ENCODE measurements at regions not wholly inside any gene's neighbourhood (a gene's known extent, or its start where the extent isn't known, plus 50 kb on each side); places are given as distances from the start of the nearest gene placed in this dataset.

DNA sequence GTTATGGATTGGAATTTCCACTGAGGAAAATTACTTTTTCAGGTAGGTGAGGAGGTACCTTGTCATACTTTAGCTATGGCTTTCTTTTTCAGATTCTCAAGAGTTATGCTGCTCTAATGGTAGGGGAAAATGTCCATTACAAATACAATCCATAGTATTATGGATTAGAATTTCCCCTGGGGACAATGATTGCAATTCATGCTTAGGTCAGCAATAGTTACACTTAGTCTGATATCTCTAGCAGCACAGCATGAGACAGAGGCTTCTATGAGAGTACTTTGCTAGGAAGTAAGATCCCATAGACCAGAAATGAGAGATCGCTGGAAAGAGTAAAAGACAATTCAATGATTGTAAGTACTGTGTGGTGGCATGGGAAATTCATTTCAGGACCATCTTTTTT lies 949.5 kb upstream of the CDH8 start:
- Histone ChIP-seq H3K9me3 (ENCODE audit: low read length) (no peaks in the 10 kb centered on the region), H3K79me2 (replicated peaks; ENCODE audit: insufficient read depth, low read length) (no peaks in the 10 kb centered on the region), H3K36me3 (ENCODE audit: insufficient read depth, low read length) (no peaks in the 10 kb centered on the region), H3K4me2 (ENCODE audit: low read length) (no peak overlapping the region), H3F3A (ENCODE audit: insufficient read depth, low read length, poor library complexity, severe bottlenecking) (no peaks in the 10 kb centered on the region), H3K9me2 (ENCODE audit: insufficient read depth, low read length) (no peaks in the 10 kb centered on the region), H4K20me1 (ENCODE audit: insufficient read depth) (no peaks in the 10 kb centered on the region), H3K9ac (ENCODE audit: low read length) (no peak overlapping the region), H3K4me3 (ENCODE audit: low read length) (no peak overlapping the region), H3K27me3 (ENCODE audit: insufficient read depth, low read depth, low read length) (no peaks in the 10 kb centered on the region), H2AFZ (ENCODE audit: low read depth, low read length) (no peak overlapping the region), H3K27ac (ENCODE audit: low read length) (no peak overlapping the region)
- TF ChIP-seq MXI1 (conservative IDR thresholded peaks at IDR 0.05; ENCODE audit: poor library complexity, severe bottlenecking), result no peak
- TF ChIP-seq, protein P1, sequence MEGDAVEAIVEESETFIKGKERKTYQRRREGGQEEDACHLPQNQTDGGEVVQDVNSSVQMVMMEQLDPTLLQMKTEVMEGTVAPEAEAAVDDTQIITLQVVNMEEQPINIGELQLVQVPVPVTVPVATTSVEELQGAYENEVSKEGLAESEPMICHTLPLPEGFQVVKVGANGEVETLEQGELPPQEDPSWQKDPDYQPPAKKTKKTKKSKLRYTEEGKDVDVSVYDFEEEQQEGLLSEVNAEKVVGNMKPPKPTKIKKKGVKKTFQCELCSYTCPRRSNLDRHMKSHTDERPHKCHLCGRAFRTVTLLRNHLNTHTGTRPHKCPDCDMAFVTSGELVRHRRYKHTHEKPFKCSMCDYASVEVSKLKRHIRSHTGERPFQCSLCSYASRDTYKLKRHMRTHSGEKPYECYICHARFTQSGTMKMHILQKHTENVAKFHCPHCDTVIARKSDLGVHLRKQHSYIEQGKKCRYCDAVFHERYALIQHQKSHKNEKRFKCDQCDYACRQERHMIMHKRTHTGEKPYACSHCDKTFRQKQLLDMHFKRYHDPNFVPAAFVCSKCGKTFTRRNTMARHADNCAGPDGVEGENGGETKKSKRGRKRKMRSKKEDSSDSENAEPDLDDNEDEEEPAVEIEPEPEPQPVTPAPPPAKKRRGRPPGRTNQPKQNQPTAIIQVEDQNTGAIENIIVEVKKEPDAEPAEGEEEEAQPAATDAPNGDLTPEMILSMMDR (IDR thresholded peaks at IDR 0.05; ENCODE audit: poor library complexity, severe bottlenecking), result no peak
- no peak for TF ChIP-seq EP300 (conservative IDR thresholded peaks at IDR 0.05; ENCODE audit: poor library complexity, severe bottlenecking)
- TF ChIP-seq SMC3 (conservative IDR thresholded peaks at IDR 0.05; ENCODE audit: poor library complexity), result no peak
- TF ChIP-seq, protein P2, sequence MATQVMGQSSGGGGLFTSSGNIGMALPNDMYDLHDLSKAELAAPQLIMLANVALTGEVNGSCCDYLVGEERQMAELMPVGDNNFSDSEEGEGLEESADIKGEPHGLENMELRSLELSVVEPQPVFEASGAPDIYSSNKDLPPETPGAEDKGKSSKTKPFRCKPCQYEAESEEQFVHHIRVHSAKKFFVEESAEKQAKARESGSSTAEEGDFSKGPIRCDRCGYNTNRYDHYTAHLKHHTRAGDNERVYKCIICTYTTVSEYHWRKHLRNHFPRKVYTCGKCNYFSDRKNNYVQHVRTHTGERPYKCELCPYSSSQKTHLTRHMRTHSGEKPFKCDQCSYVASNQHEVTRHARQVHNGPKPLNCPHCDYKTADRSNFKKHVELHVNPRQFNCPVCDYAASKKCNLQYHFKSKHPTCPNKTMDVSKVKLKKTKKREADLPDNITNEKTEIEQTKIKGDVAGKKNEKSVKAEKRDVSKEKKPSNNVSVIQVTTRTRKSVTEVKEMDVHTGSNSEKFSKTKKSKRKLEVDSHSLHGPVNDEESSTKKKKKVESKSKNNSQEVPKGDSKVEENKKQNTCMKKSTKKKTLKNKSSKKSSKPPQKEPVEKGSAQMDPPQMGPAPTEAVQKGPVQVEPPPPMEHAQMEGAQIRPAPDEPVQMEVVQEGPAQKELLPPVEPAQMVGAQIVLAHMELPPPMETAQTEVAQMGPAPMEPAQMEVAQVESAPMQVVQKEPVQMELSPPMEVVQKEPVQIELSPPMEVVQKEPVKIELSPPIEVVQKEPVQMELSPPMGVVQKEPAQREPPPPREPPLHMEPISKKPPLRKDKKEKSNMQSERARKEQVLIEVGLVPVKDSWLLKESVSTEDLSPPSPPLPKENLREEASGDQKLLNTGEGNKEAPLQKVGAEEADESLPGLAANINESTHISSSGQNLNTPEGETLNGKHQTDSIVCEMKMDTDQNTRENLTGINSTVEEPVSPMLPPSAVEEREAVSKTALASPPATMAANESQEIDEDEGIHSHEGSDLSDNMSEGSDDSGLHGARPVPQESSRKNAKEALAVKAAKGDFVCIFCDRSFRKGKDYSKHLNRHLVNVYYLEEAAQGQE (IDR thresholded peaks at IDR 0.05; ENCODE audit: borderline replicate concordance), result no peak
- TF ChIP-seq RAD21 (conservative IDR thresholded peaks at IDR 0.05), result no peak
- TF ChIP-seq EZH2 (IDR thresholded peaks at IDR 0.05; ENCODE audit: borderline replicate concordance, insufficient read depth, low read length, poor library complexity, severe bottlenecking), result no peak
- no peak for TF ChIP-seq POLR2AphosphoS5 (IDR thresholded peaks at IDR 0.05)
- TF ChIP-seq TAF1 (IDR thresholded peaks at IDR 0.05; ENCODE audit: low read depth), result no peak

DNA sequence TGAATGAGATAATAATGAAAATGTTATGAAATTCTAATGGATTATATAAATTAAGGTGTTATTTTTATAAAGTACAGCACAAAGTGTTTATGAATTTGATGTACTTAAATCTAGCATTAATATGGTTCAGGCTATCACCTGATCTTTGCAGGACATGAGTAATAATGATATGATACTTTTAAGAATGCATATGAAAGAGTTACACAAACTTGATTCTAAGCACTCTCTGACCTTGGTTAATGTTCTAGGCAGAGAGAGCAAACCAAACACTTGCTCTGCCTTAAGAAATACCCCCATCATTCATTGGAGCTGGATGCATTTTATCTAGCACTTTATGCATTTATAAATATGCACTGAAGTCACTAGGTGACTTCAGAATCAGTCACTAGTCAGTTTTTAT lies 942.2 kb upstream of the CDH8 start:
- Histone ChIP-seq H3K9me2 (ENCODE audit: insufficient read depth, low read length) (no peaks in the 10 kb centered on the region), H3K9me3 (ENCODE audit: low read length) (no peaks in the 10 kb centered on the region), H4K20me1 (ENCODE audit: insufficient read depth) (no peaks in the 10 kb centered on the region), H3K27ac (ENCODE audit: low read length) (no peak overlapping the region), H3K4me3 (ENCODE audit: low read length) (no peak overlapping the region), H3F3A (ENCODE audit: insufficient read depth, low read length, poor library complexity, severe bottlenecking) (no peaks in the 10 kb centered on the region), H3K27me3 (ENCODE audit: insufficient read depth, low read depth, low read length) (no peaks in the 10 kb centered on the region), H3K9ac (ENCODE audit: low read length) (no peak overlapping the region), H3K4me2 (ENCODE audit: low read length) (no peak overlapping the region), H2AFZ (ENCODE audit: low read depth, low read length) (no peak overlapping the region), H3K79me2 (replicated peaks; ENCODE audit: insufficient read depth, low read length) (no peaks in the 10 kb centered on the region), H3K36me3 (ENCODE audit: insufficient read depth, low read length) (no peaks in the 10 kb centered on the region)
- TF ChIP-seq EP300 (conservative IDR thresholded peaks at IDR 0.05; ENCODE audit: poor library complexity, severe bottlenecking), result no peak
- no peak for TF ChIP-seq TAF1 (IDR thresholded peaks at IDR 0.05; ENCODE audit: low read depth)
- TF ChIP-seq, protein P1 (IDR thresholded peaks at IDR 0.05; ENCODE audit: poor library complexity, severe bottlenecking), result no peak
- no peak for TF ChIP-seq RAD21 (conservative IDR thresholded peaks at IDR 0.05)
- TF ChIP-seq, protein P2 (IDR thresholded peaks at IDR 0.05; ENCODE audit: borderline replicate concordance), result no peak
- TF ChIP-seq EZH2 (IDR thresholded peaks at IDR 0.05; ENCODE audit: borderline replicate concordance, insufficient read depth, low read length, poor library complexity, severe bottlenecking), result no peak
- TF ChIP-seq SMC3 (conservative IDR thresholded peaks at IDR 0.05; ENCODE audit: poor library complexity), result no peak
- no peak for TF ChIP-seq MXI1 (conservative IDR thresholded peaks at IDR 0.05; ENCODE audit: poor library complexity, severe bottlenecking)
- TF ChIP-seq POLR2AphosphoS5 (IDR thresholded peaks at IDR 0.05), result no peak
